DMS114 treated with DMSO at 0.1 percent for 48 hours (cell line): ENCODE measurements at regions not wholly inside any gene's neighbourhood (a gene's known extent, or its start where the extent isn't known, plus 50 kb on each side); places are given as distances from the start of the nearest gene placed in this dataset.

Experiments
- DNase-seq: peaks from one replicate; lab custom pipeline; 2025; ENCODE audit not compliant: unreplicated experiment; lab: John Stamatoyannopoulos, UW

- DNase-seq, result no peak
Observed at GRCh38 chr5:61735531-61735930, 403.5 kb downstream of the ZSWIM6 start.

- no peak for DNase-seq
Observed at GRCh38 chr5:61735995-61736394, 403.9 kb downstream of the ZSWIM6 start.

DNA sequence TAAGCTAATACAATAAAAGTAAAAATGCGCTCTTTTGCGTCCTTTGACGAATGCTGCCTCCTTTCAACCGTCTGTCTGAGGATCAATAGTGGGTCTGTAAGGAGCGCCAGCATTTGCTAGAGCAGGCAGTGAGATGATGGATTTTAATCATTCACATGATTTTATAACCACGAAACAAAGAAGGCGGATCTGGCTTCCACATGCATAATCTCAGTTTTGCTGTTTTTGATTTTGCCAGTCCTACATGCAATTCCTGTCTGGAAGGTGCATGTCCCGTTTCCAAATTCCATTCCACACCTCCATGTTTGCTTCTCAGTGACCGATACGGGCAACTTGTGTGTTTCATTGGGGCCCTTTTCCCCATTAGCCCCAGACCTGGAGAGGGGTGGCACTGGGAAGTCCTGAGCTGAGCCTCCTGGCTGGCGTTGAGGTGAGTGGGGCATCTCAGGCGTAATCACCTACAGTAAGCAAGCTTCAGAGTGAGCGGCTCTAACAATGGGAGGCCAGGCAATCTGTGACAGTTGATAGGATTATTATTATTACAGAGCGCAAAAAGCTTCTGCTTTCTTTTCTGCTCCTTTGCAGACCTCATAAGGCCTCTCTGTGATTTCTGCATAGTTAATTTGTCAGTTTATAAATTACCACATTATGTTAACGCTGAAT lies 405.4 kb downstream of the ZSWIM6 start:
- DNase-seq, result no peak

DNA sequence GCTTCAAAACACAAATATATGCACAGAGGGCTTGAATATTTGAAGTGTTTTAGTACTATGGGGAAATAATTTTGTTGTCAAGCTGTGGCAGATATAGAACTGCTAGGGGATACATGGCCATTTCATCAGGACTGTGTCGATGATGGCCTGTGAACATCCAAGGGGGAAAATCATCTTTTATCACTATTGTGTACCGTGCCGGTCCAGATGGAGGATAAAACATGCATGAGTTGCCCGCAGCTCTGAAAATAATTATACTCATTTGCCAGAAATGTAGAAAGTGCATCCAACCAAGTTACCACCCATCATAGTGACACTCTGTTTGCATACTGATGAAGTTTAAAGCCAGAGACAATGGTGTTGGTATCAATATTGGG lies 405.9 kb downstream of the ZSWIM6 start:
- DNase-seq, result no peak

GRCh38 chr5:61738446-61738845 lies 406.4 kb downstream of the ZSWIM6 start:
- no peak for DNase-seq

DNA sequence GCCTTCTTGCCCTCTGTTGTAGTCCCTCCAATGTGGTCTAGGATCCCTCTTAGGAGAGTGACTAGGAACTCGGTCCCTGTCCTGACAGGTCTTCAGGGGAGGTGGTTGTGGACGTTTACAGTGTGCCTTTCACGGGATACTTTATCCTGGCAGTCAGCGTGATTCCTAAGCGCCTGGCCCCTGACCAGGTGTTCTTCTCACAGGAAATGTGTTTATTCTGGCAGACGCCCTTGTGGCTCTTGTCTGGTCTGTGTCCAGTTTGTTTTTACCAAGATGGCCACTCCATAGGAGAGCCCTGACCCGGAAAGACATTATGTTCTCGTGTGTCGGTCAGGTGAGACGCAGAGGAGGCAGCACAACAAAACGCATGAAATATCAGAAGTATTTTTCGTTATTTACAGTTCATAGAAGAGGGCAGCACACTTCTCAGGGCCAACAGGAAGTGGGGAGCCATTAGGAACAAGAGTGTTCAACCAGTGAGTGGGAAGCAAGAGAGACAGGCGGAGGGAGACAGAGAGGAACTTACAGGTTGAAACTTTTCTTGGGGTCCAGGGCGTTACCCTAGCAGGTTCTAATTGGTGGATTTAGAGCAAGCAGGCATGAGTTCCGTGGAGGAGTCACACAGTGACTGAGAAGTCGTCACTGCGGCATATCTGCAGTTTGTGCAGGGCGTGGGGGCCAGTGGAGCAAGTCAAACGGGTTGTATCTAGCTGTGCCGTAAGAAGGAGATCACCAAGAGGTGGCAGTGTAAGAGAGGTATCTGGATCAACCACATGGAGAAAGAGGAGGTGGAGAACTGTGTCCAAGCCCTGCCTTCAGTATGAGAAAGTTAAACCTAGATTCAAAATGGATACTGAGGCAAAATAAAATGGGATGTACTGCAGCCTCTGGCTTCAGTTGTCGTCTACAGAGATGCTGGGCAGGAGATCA lies 412.9 kb downstream of the ZSWIM6 start:
- no peak for DNase-seq

- no peak for DNase-seq
Observed at GRCh38 chr5:61746831-61747575, 414.9 kb downstream of the ZSWIM6 start.

DNA sequence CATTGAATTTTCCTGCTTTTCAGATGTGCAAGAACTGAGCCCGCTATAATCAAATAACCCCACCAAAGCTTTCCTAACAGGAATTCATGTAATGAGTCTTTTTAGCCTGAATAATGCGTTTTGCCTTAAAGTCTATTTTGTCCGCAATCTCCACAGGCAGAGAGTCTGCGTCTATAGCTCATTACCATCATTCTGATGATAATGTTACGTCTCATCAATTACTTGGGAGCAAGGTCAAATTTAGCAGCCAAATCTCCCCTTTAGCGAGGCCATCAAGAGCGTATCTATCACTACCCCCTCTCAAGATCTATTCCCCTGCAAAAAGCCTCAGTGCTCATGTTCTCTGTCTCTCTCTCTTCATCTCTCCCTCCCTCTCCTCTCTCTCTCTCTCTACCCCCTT lies 416.1 kb downstream of the ZSWIM6 start:
- DNase-seq, result no peak

GRCh38 chr5:61748651-61749050 lies 416.6 kb downstream of the ZSWIM6 start:
- DNase-seq, result no peak

GRCh38 chr5:61752588-61752987 lies 420.5 kb downstream of the ZSWIM6 start:
- no peak for DNase-seq

- no peak for DNase-seq
Observed at GRCh38 chr5:61754792-61755191, 422.7 kb downstream of the ZSWIM6 start.

- DNase-seq, result no peak
Observed at GRCh38 chr5:61755726-61756222, 423.7 kb downstream of the ZSWIM6 start.

DNA sequence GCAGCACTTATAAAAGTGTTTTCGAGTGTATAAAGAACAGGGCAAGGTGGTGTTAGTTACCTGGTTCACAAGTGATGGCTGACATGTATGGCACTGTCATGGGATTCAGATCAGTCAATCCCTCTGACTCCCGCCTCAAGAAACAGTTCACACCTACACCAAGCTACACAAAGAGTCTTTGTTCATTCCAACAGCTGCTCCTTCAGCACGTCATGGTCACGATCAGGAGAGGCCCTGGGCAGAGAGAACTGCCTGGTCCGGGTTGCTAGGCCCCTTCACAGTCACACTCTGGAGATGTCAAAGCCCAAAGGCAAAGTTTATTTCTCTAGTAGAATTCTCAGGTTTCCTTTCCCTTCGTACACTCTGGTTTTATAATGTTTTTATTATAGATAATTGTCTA lies 426.7 kb downstream of the ZSWIM6 start:
- DNase-seq, result no peak

GRCh38 chr5:61765471-61765870 lies 433.4 kb downstream of the ZSWIM6 start:
- DNase-seq, result no peak

- DNase-seq, result no peak
Observed at GRCh38 chr5:61766141-61766540, 434.1 kb downstream of the ZSWIM6 start.

- DNase-seq, result no peak
Observed at GRCh38 chr5:61767231-61768080, 435.4 kb downstream of the ZSWIM6 start.

DNA sequence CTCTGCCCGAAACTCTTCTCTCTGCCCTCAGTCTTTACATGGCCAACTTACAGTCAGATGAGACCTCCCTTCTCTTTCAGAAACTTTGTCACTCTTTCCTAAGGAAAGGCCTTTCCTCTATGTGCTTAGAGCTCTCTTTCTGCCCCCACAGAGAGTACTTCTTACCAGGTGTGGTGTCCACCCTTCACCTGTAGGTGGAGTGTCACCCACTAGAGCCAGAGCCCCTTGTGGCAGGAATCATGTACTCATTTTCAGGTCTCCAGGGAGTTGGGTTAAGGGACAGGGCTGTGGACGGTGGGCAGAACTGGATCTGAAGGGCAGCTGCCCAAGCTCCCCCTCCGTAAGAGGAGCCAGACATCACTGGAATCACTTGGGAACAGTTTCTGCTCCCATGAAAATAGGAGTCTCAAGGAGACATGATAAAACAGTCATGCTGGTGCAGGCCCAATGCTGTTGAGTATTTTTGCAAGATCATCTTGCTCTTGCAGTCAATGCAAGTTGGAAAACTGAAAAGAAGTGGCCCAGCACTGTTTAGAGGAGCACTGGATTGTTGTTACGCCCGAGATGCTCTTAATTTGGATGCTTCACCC lies 436.7 kb downstream of the ZSWIM6 start:
- no peak for DNase-seq

DNA sequence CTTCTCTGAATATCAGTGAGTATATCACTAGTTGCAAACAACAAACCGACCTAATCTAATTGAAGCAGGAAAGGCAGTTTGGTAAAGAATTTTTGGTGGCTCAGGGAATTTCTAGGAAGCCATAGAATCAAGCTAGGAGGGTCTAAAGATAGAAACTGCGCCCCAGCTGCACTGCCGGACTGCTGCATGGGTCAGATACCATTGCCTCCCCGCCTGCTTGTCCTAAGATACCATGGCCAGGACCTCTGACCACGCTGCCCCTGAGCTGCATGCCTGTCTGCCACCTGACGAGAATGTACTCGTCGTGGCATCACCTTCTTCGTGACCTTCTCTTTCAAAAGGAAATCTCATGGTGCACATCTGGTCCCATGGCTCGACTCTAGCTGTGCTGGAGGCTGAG lies 439.0 kb downstream of the ZSWIM6 start:
- no peak for DNase-seq

DNA sequence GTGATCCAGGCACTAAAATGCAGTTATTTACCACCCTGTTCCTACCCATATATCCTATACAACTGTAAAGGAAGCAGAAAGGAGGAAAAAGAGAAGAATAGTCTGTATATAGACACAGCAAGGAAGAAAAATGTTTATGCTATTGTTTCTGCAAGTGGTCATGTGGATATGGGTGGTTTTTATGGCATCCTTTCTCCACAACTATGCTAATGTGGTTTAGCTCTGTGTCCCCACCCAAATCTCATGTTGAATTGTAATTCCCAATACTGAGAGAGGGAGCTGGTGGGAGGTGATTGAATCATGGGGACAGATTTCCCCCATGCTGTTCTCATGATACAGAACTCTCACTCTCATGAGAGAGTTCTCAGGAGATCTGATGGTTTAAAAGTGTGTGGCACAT lies 439.8 kb downstream of the ZSWIM6 start:
- no peak for DNase-seq

DNA sequence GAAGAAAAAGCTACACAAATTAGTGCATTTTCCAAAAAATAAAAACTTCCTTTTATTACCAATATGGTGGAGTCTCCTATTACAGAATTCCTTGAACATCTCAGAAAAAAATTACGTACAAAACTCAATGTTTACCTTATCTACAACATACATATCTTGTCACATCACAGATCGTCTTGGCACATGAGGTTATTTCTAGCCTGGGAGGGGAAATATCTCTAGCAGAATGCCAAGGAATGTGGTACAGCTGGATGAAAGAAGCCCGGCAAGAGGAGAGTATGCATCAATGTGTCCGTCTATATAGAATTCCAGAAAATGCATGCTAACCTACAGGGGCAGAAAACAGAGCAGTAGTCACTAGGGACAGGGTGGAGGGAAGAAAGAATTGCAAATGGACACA lies 443.8 kb downstream of the ZSWIM6 start:
- DNase-seq, result no peak
